ENCODE measurements at regions not wholly inside any gene's neighbourhood (a gene's known extent, or its start where the extent isn't known, plus 50 kb on each side); places are given as distances from the start of the nearest gene placed in this dataset.

DNA sequence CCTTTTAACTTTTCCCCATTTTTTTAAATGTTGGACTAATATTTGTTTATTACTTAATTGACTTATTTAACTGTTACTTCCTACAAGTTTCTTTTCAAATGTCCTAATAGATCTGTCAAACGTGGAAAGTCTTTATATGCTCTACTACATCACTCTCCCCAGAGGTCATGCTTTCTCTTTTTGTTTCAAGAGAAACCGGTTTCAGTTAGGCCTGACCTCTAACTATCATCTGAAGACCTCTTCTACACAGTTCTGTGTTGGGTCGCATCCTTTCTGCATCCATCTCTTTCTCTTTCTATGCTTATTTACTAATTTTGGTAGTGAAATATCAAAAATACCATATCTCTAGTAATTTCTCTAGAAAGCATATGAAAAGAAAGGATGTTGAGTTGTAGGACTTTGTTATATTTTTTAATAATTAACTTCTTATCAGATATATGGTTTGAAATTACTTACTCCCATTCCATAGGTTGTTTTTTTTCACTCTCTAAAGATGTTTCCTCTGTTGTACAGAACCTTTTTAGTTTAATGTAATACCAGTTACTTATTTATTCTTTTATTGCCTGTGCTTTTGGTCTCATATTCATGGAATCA, 781.2 kb upstream of the ARPP21 start:
- TF ChIP-seq, protein P1, sequence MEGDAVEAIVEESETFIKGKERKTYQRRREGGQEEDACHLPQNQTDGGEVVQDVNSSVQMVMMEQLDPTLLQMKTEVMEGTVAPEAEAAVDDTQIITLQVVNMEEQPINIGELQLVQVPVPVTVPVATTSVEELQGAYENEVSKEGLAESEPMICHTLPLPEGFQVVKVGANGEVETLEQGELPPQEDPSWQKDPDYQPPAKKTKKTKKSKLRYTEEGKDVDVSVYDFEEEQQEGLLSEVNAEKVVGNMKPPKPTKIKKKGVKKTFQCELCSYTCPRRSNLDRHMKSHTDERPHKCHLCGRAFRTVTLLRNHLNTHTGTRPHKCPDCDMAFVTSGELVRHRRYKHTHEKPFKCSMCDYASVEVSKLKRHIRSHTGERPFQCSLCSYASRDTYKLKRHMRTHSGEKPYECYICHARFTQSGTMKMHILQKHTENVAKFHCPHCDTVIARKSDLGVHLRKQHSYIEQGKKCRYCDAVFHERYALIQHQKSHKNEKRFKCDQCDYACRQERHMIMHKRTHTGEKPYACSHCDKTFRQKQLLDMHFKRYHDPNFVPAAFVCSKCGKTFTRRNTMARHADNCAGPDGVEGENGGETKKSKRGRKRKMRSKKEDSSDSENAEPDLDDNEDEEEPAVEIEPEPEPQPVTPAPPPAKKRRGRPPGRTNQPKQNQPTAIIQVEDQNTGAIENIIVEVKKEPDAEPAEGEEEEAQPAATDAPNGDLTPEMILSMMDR (IDR thresholded peaks at IDR 0.05; ENCODE audit: insufficient read depth, low read length, poor library complexity, severe bottlenecking) = no peak
- TF ChIP-seq EZH2phosphoT487 (conservative IDR thresholded peaks at IDR 0.05; ENCODE audit: low read length) = no peak
